Right forelimb (tissue), 1 donor: ENCODE measurements at regions not wholly inside any gene's neighbourhood (a gene's known extent, or its start where the extent isn't known, plus 50 kb on each side); places are given as distances from the start of the nearest gene placed in this dataset.
"Not testable (repeated sequence)": the region's sequence is repeated elsewhere in the genome, so short reads cannot be mapped to it uniquely, and the experiment has no call there.

Experiments
- DNase-seq: peaks from one replicate; pipeline ENCODE4 v3.0.0-alpha.2; 2018

DNA sequence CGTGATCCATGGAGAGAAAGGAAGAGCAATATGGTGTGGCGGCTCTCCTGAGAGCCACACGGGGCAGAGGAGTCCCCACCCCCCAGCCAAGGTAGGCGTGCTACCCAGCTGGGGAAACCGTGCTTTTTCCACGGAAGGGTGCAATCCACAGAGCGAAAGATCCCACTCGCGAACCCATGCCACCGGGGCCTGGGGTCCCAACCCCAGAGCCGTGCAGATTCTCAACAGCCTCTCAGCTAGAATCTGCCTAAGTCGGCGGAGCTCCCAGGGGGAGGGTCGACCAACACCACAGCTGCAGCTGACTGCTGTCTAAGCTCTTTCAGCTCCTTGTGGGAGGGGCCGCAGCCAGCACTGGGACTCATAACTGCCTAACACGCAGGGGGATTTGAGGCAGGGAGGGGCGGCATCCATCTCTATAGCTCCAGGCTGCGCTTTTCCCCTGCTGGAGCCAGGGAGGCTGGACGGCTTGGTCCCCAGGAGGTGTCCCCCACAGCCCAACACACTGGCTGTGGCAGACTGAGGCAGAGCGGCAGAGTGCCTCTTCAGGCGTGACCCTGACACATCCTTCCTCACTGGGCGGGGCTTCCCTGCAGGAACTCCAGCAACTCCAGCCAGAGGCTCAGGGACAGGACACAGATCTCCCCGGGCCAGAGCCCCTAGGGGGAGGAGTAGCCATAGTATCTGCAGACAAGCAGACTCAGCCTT, 107.6 kb upstream of the ZBTB20 start:
- no peak for DNase-seq

- no peak for DNase-seq
These were observed 108.1 kb upstream of the ZBTB20 start for GRCh38 chr3:115255197-115255585.

DNA sequence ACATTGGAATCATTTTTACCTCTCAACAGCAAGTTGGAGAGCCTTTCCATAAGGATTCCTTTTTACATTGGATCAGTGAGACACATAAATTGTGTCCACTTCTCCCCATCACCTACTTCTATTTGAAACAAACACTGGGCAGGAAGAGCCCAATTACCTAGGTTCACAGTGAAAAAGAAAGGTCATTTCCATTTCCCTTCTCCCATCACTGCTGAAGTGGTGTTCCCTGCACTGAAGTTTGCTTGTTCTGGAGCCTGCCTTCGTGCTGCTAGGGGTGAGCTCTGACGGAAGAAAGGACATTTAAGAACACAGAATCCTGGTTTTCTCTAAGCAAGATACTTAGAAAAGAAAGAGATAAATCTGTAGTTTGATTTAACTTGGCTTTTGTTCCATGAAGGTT, 123.8 kb upstream of the ZBTB20 start:
- no peak for DNase-seq

GRCh38 chr3:115272036-115272824, 125.1 kb upstream of the ZBTB20 start:
- DNase-seq: no peak

DNA sequence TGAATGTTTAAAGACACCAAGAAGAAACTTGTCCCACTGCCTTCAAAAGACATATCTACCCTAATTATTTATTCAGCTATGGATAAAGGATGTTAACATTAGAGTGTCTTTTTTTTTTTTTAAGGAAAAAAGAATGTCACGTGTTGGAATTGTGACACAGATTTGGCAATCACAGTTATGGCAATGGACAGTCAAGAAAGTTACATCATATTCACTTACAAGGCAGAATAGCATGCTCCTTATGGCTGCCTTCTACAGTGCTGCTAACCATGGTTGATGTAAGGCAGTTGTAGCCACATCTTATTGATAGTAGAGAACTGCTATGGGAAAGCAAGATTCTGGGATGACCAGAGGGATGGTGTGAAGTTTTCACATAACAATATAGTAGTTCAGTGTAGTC, 128.8 kb upstream of the ZBTB20 start:
- DNase-seq: no peak

DNA sequence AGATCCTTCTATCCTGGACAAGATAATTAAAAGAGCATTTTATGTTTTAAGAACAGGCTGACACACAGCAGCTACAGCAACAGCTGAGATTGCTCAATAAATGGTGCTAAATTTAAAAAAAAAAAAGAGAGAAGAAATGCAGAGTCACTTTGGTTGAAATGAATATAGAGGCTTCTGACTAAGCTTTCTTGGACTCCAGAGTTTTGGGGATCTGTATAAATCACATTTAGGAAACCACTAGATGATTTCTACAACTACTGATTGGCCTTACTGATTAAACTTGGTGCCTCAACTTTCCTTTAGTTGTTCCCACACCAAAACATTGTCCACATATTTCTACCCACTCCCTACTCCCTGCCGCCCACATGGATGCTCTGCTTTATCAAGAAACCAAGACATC, 132.9 kb upstream of the ZBTB20 start:
- DNase-seq: no peak

GRCh38 chr3:115280506-115280905, 133.4 kb upstream of the ZBTB20 start:
- no peak for DNase-seq

GRCh38 chr3:115281697-115282675, 134.9 kb upstream of the ZBTB20 start:
- no peak for DNase-seq

GRCh38 chr3:115284980-115285379, 137.9 kb upstream of the ZBTB20 start:
- DNase-seq: no peak

- no peak for DNase-seq
These were observed 139.6 kb upstream of the ZBTB20 start for GRCh38 chr3:115286529-115287197.

GRCh38 chr3:115287198-115287597, 140.1 kb upstream of the ZBTB20 start:
- no peak for DNase-seq

DNA sequence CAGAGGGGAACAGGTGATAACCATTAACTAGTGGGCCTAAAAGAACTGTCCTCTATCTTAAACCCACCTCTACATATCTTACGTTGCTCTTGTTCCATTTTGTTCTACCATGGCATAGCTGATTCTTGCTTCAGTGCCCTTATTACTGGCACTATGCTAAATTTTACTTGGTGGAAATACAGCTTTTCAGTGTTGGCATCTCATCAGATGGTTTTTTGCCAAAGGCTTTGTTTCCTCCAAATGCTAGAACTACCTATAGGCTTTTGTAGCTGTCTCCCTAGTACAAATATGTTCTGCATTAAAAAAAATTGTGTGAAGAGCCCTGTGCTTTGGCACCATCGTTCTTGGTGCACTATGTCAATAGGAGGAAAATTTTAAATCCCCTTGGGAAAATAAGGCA, 145.0 kb upstream of the ZBTB20 start:
- no peak for DNase-seq

- no peak for DNase-seq
These were observed 145.6 kb upstream of the ZBTB20 start for GRCh38 chr3:115292677-115293165.

GRCh38 chr3:115293321-115293720, 146.2 kb upstream of the ZBTB20 start:
- no peak for DNase-seq

DNA sequence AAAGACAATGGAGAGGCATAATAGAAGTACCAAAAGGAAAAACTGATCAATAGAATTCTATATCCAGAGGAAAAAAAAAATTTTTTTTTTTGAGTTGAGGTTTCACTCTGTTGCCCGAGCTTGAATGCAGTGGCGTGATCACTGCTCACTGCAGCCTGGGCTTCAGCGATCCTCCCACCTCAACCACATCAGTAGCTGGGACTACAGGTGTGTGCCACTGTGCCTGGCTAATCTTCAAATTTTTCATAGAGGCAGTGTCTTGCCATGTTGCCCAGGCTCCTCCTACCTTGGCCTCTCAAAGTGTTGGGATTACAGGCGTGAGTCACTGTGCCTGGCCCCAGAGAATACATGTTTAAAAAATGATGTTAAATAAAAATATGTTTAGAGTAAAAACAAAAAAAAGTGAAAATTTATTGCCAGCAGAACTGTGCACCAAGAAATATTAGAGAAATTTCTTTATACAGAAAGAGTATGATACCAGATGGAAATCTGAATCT, 154.3 kb upstream of the ZBTB20 start:
- DNase-seq: no peak

DNA sequence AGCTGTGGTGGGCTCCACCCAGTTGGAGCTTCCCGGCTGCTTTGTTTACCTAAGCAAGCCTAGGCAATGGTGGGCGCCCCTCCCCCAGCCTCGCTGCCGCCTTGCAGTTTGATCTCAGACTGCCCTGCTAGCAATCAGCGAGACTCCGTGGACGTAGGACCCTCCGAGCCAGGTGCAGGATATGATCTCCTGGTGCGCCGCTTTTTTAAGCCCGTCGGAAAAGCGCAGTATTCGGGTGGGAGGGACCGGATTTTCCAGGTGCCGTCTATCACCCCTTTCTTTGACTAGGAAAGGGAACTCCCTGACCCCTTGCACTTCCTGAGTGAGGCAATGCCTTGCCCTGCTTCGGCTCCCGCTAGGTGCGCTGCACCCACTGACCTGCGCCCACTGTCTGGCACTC, 170.9 kb upstream of the ZBTB20 start:
- DNase-seq: not testable (repeated sequence)

- no peak for DNase-seq
These were observed 174.3 kb upstream of the ZBTB20 start for GRCh38 chr3:115321400-115321805.

DNA sequence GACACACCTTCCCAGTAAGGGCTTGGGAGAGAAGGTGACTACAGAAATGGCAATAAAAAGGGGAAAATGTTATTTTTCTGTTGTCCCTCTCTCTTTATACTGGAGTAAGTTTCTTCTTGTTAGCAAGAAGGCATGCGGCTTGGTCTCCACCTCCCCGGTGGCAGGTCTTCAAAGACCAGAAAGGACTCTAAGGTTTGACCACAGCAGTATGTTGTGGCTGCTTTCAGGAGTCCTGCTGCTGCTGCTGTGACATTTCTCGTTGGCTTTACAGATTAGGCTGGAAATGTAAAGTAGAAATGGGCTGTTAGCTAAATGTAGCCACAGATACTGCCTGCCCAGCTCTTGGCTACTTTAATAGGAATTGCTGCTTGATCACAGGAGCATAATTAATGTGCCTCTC, 175.8 kb upstream of the ZBTB20 start:
- DNase-seq: no peak

GRCh38 chr3:115323380-115323779, 176.3 kb upstream of the ZBTB20 start:
- DNase-seq: no peak

GRCh38 chr3:115324056-115324455, 177.0 kb upstream of the ZBTB20 start:
- DNase-seq: no peak

DNA sequence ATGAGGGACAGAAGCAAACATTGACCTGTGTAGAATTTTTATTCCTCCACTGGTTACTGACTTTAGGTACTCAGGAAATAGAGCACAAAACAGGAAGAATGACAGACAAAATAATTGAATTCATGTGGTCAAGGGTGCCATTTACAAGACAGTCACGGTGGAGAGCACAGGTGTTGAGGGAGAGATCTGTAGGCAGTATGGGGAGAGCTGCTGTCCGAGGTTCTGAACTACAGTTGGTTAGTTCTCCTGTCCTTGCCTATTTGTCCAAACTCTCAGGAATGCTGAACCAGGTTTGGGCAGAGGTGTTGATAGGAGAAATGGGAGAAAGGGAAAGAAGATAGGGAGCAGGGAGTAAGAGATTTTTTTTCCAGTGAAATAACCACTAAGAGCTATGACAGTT, 178.5 kb upstream of the ZBTB20 start:
- peak; percentile 48 for DNase-seq

DNA sequence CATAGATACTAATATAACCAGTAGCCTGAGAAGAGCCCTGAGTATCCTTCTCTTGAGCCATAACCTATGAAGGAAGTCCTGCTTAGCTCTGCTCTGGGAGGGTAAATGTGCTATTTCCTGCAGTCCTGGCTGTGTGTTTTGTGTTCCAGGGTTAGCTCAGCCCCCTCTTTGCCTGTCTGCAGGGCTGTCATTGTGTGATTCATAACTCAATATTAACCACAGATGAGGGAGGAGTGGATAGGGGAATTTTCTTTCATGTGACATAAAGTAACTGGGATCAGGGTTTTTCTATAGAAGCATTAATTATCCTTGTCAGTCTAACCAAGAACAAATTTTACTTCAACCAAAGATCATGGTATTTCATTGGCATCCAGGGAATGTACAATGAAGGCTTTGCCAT, 183.3 kb upstream of the ZBTB20 start:
- DNase-seq: no peak
